GM15510 (cell line): ENCODE measurements at regions not wholly inside any gene's neighbourhood (a gene's known extent, or its start where the extent isn't known, plus 50 kb on each side); places are given as distances from the start of the nearest gene placed in this dataset.

Experiments used
- POLR2A ChIP-seq: IDR thresholded peaks from 3 replicates; pipeline ENCODE4 v1.6.1; 2011; ENCODE audit warnings: borderline replicate concordance; ENCODE audit not compliant: insufficient read length; ENCODE audit errors: extremely low read depth

DNA sequence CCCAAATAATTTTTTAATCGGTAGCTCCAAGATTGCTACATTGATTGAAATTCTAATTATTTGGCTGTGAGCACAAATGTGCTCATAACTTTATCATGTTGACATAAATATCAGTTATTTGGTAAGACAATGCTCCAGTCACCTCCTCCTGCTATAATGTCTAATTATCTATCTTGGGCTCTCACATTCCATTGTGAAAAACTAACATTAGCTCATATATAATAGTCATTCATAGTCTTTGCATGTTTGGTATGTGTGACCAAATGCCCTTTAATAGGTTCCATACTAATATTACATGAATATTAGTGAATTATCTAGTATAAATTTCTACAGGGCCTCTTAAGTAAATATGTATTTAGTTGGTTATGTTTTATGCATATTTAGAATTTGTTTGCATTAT is 185.6 kb upstream of the MCHR2 start:
- TF ChIP-seq POLR2A, result no peak

GRCh38 chr6:100177956-100178355 is 183.9 kb upstream of the MCHR2 start:
- no peak for TF ChIP-seq POLR2A

DNA sequence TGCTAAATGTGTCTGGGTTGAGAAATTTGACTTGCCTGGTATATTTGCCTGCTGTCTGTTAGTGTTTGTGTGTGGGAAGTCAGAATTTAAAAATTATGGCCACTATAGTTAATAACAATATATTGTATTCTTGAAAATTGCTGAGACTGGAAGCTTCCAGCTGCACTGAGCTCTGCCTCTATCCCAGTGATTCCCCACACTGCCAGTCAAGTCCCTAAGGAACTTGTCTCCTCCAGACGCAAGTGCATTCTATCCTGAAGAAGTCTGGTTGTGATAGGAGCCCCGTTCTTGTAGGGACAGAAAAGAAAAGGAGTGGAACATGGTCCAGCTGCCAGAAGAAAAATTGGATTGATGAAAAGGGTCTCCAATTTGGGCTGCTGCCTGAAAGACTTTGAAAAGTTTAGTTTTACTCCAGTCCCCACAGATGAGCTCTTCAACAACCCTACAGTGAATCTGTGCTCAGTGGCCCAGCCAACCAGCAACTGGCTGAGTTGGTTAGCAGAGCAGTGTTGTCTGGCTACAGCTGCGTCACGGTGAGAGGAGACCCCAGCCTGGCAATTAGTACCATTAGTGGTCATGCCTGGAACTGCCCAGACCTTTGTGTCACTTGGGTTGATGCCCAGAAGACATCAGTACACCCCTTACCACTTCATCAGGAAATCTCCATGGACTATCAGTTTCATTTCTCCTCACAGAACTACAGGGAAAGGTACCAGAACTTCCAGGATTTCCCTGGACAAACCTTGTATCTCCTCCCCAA is 183.1 kb upstream of the MCHR2 start:
- no peak for TF ChIP-seq POLR2A

GRCh38 chr6:100176311-100176950 is 182.4 kb upstream of the MCHR2 start:
- TF ChIP-seq POLR2A, result no peak

DNA sequence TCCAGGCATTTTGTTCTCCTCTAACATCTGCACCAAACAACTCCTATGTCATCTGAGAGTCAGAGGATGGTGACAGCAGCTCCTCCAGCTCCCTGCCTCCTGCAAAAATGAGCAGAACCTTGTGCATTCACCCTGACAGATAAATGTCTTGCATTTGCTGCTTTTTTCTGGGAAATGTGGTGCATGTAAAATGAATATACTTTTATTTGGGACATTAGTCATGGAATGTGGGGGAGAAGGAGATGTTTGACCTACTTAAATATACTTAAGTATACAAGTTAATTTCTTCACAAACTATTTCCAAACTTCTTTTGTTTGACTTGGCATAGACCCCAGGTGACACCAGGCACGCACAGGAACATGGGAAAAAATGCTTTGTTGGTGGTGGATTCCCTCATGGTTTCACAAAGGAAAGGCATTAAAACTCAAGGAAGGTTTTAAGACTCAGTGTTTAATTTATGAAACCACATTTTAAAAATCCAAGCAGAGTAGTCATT is 181.8 kb upstream of the MCHR2 start:
- TF ChIP-seq POLR2A, result no peak

GRCh38 chr6:100173211-100173610 is 179.2 kb upstream of the MCHR2 start:
- TF ChIP-seq POLR2A, result no peak

- no peak for TF ChIP-seq POLR2A
These were observed 178.3 kb upstream of the MCHR2 start for GRCh38 chr6:100172322-100172713.

DNA sequence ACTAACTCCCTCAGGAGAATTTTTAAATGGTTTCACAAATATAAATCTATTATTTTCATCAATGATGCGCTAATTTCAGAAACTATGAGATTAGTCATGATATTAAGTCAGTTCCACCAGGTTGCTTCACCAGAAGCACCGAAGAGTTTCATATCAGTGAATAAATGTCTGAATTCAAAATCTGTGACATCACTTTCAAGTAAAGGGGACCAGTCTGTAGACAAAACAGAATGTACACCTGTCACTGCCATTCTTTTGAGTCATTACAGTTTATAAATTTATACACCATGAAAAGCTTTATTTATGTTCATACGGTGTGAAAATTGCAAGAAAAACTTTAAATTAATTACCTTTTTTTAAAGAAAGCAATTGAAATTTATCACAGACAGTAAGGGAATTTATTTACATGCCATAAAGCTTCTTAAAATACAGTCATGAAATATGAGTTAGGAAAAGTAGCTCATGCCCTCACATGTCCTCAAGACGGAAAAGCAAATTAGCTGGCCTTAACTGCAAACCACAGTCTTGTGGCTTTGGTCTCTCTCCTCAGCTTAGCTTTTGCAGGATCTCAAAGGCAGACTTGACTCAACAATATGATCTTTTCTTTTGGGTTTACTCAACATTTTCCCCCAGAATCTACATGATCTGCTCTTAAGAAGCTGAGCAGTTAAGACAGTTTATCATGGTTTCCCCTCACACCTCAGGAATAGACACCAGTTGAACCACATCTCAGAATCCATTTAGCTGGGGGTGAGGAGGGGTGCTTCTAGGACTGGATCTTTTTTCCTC is 177.7 kb upstream of the MCHR2 start:
- no peak for TF ChIP-seq POLR2A

- TF ChIP-seq POLR2A, result no peak
These were observed 174.1 kb upstream of the MCHR2 start for GRCh38 chr6:100168148-100168547.

DNA sequence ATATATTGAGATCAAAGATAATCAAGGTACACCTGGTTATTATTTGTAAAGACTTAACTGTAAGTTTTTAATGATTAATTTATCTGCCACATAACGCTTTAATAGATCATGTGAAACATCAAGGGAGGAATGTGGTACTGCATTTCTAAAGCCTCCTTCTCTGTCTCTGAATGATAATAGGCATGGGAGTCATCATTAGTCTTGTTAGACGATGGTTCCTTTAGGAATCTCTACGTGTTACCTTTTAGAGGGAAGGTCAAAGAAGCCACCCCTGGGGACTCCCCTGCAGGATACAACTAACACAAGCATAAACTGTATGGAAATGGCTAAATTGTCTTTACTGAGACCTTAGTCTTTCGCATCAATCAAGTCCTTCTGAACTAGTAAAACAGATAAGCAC is 173.6 kb upstream of the MCHR2 start:
- TF ChIP-seq POLR2A, result no peak

DNA sequence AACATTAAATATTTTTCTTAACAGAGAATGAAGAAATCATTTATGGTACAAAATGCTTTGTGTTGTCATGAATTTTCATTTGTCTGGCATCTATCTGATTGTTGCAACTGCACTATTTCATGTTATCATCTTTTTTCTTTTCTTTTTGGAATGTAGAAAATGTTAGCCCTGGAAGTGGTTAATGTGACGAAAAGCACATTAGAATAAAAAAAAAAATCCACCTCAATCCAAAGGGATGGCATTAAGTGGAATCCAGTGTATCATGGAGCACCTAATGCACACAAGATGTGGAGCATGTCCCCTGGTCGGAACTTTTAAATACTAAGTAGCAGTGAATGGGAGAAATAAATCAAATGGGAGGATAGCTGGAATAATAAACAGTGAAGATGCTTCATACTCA is 172.9 kb upstream of the MCHR2 start:
- no peak for TF ChIP-seq POLR2A

GRCh38 chr6:100165442-100165841 is 171.4 kb upstream of the MCHR2 start:
- TF ChIP-seq POLR2A, result no peak

- TF ChIP-seq POLR2A, result no peak
These were observed 169.0 kb upstream of the MCHR2 start for GRCh38 chr6:100163035-100163434.

- TF ChIP-seq POLR2A, result no peak
These were observed 167.9 kb upstream of the MCHR2 start for GRCh38 chr6:100161782-100162365.

- no peak for TF ChIP-seq POLR2A
These were observed 166.9 kb upstream of the MCHR2 start for GRCh38 chr6:100160930-100161329.
